ENCODE measurements at regions not wholly inside any gene's neighbourhood (a gene's known extent, or its start where the extent isn't known, plus 50 kb on each side); places are given as distances from the start of the nearest gene placed in this dataset.

DNA sequence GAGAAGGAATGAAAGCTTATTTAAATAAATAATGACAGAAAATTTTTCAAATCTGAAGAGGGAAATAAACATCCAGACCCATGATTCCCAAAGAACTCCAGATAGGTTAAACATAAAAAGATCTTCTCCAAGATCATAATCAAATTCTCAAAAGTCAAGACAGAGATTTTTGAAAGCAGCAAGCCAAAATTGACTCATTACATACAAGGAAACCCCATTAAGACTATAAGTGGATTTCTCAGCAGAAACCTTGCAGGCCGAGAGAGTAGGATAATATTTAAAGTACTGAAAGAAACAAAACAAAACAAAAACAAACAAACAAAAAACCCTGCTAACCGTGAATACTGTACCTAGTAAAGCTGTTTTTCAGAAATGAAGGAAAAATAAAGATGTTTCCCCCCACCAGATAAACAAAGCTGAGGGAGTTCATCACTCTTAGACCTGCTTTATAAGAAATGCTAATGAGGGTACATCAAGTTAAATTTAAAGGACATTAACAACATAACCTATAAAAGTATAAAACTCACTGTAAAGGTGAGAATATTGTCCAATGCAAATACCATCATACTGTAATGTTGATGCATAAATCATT lies 412.2 kb downstream of the INSC start:
- TF ChIP-seq, protein P1, sequence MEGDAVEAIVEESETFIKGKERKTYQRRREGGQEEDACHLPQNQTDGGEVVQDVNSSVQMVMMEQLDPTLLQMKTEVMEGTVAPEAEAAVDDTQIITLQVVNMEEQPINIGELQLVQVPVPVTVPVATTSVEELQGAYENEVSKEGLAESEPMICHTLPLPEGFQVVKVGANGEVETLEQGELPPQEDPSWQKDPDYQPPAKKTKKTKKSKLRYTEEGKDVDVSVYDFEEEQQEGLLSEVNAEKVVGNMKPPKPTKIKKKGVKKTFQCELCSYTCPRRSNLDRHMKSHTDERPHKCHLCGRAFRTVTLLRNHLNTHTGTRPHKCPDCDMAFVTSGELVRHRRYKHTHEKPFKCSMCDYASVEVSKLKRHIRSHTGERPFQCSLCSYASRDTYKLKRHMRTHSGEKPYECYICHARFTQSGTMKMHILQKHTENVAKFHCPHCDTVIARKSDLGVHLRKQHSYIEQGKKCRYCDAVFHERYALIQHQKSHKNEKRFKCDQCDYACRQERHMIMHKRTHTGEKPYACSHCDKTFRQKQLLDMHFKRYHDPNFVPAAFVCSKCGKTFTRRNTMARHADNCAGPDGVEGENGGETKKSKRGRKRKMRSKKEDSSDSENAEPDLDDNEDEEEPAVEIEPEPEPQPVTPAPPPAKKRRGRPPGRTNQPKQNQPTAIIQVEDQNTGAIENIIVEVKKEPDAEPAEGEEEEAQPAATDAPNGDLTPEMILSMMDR (IDR thresholded peaks at IDR 0.05): no peak
- TF ChIP-seq POLR2A (IDR thresholded peaks at IDR 0.05): no peak
